ENCODE measurements at regions not wholly inside any gene's neighbourhood (a gene's known extent, or its start where the extent isn't known, plus 50 kb on each side); places are given as distances from the start of the nearest gene placed in this dataset.

GRCh38 chr6:25032934-25033333 is 97.2 kb upstream of the RIPOR2 start:
- WGBS, 2 donors: 93 to 98% methylated on average over 8 of the region's 8 CpGs
- no peak overlapping the region for H3K4me3 ChIP-seq (ENCODE audit: low read depth, poor library complexity, severe bottlenecking)
- intact Hi-C loops (cut with DNase I; ENCODE audit: low total_unique reads): no loop called here
- TF ChIP-seq, protein P1, sequence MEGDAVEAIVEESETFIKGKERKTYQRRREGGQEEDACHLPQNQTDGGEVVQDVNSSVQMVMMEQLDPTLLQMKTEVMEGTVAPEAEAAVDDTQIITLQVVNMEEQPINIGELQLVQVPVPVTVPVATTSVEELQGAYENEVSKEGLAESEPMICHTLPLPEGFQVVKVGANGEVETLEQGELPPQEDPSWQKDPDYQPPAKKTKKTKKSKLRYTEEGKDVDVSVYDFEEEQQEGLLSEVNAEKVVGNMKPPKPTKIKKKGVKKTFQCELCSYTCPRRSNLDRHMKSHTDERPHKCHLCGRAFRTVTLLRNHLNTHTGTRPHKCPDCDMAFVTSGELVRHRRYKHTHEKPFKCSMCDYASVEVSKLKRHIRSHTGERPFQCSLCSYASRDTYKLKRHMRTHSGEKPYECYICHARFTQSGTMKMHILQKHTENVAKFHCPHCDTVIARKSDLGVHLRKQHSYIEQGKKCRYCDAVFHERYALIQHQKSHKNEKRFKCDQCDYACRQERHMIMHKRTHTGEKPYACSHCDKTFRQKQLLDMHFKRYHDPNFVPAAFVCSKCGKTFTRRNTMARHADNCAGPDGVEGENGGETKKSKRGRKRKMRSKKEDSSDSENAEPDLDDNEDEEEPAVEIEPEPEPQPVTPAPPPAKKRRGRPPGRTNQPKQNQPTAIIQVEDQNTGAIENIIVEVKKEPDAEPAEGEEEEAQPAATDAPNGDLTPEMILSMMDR (IDR thresholded peaks at IDR 0.05): no peak
- TF ChIP-seq POLR2A (IDR thresholded peaks at IDR 0.05): no peak
- DNase-seq (ENCODE audit: low spot score in 2 of 2): no peak

DNA sequence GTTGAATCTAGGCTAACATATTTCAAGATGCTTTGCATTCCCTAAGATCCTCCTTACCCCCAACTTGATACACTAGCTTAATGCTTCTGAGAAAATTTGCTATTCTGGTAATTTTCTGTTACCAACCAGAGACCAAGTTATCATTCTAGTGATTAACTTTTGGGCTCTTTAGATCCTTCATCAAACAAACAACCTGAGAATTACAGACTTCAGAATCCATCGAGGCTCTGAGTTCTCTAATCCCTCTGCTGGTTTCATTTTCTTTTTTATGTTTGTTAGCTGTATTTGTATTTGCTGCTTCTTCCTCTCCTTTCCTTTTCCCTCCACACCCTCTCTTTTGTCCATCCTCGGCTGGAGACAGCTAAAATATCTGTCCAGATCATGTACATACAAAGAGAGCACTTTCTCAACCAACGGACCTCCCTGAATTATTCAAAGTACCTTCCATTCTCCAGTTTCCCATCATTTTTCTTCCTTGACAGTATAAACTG is 98.7 kb upstream of the RIPOR2 start:
- 46 to 56% methylated on average over 3 of the region's 3 CpGs for WGBS, 2 donors
- intact Hi-C loops (cut with DNase I; ENCODE audit: low total_unique reads): no loop called here
- TF ChIP-seq, protein P1 (IDR thresholded peaks at IDR 0.05): no peak
- no peak for TF ChIP-seq POLR2A (IDR thresholded peaks at IDR 0.05)
- DNase-seq (ENCODE audit: low spot score in 2 of 2): no peak
- no peak overlapping the region for H3K4me3 ChIP-seq (ENCODE audit: low read depth, poor library complexity, severe bottlenecking)

DNA sequence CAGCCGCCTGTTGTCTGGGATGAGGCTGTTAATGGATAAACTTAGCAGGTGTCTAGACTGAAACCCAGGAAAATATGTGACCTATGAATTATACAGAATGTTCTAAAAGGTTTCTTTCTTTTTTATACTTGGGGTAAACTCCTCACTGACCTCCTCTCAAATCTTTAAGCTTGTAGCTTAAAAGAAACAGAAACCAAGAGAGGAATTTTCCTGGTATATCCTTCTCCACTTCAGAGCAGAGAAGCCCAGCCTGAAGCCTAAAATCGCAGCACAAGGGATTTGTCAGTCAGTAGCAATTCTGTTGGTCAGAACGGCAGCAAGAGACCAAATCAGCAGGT is 99.4 kb upstream of the RIPOR2 start:
- H3K4me3 ChIP-seq (ENCODE audit: low read depth, poor library complexity, severe bottlenecking): no peak overlapping the region
- 71 to 81% methylated on average over 3 of the region's 3 CpGs for WGBS, 2 donors
- TF ChIP-seq, protein P1 (IDR thresholded peaks at IDR 0.05): no peak
- no peak for TF ChIP-seq POLR2A (IDR thresholded peaks at IDR 0.05)
- intact Hi-C loops (cut with DNase I; ENCODE audit: low total_unique reads): no loop called here
- DNase-seq (ENCODE audit: low spot score in 2 of 2): no peak

DNA sequence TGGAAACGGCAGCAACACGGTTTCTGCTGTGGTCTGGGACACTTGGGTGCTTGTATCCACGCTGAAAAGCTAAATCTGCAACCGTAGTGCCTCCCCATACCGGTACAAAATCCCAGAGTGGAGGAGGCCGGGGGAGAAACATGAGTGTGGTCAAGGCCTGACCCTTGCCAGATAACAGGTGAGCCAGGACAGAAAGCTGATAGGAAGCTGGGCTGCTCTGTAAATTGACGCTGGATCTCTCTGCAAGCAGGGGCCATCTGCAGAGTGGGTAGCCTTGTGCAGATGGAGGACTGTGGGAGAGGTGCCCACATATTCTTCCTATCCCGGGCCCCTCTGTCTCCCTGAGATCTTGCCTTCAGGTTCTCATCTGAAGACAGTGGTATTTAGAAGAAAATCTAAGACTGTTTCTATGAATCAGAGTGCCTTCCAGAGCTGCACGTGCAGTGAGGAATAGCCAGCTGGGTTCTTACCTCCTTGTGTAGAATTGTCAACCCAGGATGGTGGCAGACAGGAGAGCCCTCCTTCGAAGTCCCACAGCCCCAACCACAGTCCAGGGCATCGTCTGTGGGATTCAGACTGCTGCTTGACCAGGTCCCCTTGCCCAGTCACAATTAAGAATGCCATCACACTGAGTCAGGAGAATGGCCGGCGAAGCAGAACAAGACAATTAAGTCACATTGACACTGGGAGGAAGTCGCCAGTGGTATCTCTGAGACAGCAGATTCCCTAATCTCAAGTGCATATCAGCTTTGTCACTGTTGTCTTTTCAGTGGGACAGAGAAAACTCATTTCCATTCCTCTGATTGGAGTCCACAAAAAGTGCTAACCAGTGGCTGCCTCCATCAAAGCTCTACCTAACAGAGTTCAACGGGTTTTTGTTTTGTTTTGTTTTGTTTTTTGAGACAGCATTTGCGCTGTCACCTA is 100.0 kb upstream of the RIPOR2 start:
- no peak for TF ChIP-seq POLR2A (IDR thresholded peaks at IDR 0.05)
- TF ChIP-seq, protein P1 (IDR thresholded peaks at IDR 0.05): no peak
- no peak for DNase-seq (ENCODE audit: low spot score in 2 of 2)
- intact Hi-C loops (cut with DNase I; ENCODE audit: low total_unique reads): no loop called here
- no peak overlapping the region for H3K4me3 ChIP-seq (ENCODE audit: low read depth, poor library complexity, severe bottlenecking)
- WGBS, 2 donors: 83 to 86% methylated on average over 16 of the region's 16 CpGs

GRCh38 chr6:25036461-25036860 is 100.7 kb upstream of the RIPOR2 start:
- 96 to 99% methylated on average over 3 of the region's 3 CpGs for WGBS, 2 donors
- no peak overlapping the region for H3K4me3 ChIP-seq (ENCODE audit: low read depth, poor library complexity, severe bottlenecking)
- no peak for TF ChIP-seq POLR2A (IDR thresholded peaks at IDR 0.05)
- TF ChIP-seq, protein P1 (IDR thresholded peaks at IDR 0.05): no peak

More at GRCh38 chr6:25036461-25036860, 100.7 kb upstream of the RIPOR2 start:
- intact Hi-C loops (cut with DNase I; ENCODE audit: low total_unique reads): no loop called here
- DNase-seq (ENCODE audit: low spot score in 2 of 2): no peak

Data from lower leg skin (tissue), 4 donors.